ENCODE measurements at regions not wholly inside any gene's neighbourhood (a gene's known extent, or its start where the extent isn't known, plus 50 kb on each side); places are given as distances from the start of the nearest gene placed in this dataset.

DNA sequence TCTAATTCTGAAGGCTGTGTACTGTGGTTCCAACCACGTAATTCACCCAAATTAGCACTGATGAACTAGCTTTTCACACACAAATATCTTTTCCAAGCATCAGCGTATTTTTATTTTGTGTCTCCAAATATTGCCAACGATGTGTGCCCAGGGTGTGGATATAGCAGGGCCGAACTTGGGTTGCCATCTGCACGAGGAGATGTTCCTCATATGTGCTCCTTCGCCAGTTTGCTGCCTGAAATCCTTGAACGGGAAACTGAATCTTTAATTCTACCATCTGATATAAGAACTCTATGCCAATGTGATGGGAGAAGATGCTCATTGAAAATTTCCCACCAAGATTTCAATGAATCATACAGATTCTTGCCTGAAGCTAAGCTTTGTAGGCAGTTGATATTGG lies 121.5 kb upstream of the ZNF438 start:
- TF ChIP-seq EZH2 (IDR thresholded peaks at IDR 0.05; ENCODE audit: low read depth) (no peak), CTCF (conservative IDR thresholded peaks at IDR 0.05) (no peak)

All from PC-9 (cell line).